Esophagus muscularis mucosa (tissue), 3 donors: ENCODE measurements at regions not wholly inside any gene's neighbourhood (a gene's known extent, or its start where the extent isn't known, plus 50 kb on each side); places are given as distances from the start of the nearest gene placed in this dataset.

Experiments used
- CTCF ChIP-seq, 3 experiments: fragments of 200-600 bp in 2 of 3; fragments of 450-650 bp in 1 of 3; sonication (generic) in 2 of 3; IDR thresholded peaks; one replicate each; pipeline ENCODE4 v1.5.1; 2017 to 2019; ENCODE audit warnings: antibody characterized with exemption in 3 of 3, mild to moderate bottlenecking in 2 of 3, moderate library complexity in 1 of 3
- POLR2A ChIP-seq: fragments of 450-650 bp; IDR thresholded peaks from one replicate; pipeline ENCODE4 v1.6.1; 2017; ENCODE audit warnings: antibody characterized with exemption, moderate library complexity, mild to moderate bottlenecking, low read depth
- POLR2AphosphoS5 ChIP-seq, 2 donors: sonication (generic); formaldehyde crosslinking; IDR thresholded peaks; one replicate each; pipeline ENCODE4 v1.6.1; 2017; ENCODE audit warnings: antibody characterized with exemption in 2 of 2

- TF ChIP-seq CTCF (IDR thresholded peaks at IDR 0.05) (no peak), POLR2A (no peak), POLR2AphosphoS5 (IDR thresholded peaks at IDR 0.05) (no peak)
Measured at GRCh38 chr11:116590844-116591570, 181.8 kb downstream of the BUD13 start.
